Esophagus squamous epithelium (tissue), 4 donors: ENCODE measurements at regions not wholly inside any gene's neighbourhood (a gene's known extent, or its start where the extent isn't known, plus 50 kb on each side); places are given as distances from the start of the nearest gene placed in this dataset.

ENCODE experiments used
- POLR2A ChIP-seq, 4 donors: fragments of 450-650 bp; IDR thresholded peaks; one replicate each; pipeline ENCODE4 v1.6.1; 2017; ENCODE audit warnings: antibody characterized with exemption in 4 of 4, mild to moderate bottlenecking in 4 of 4, moderate library complexity in 3 of 4
- TF ChIP-seq, protein P1 (sequence below), 6 experiments: fragments of 450-650 bp in 4 of 6; fragments of 200-600 bp in 2 of 6; sonication (generic) in 2 of 6; IDR thresholded peaks; one replicate each; pipeline ENCODE4 v1.5.1; 2016 to 2019; ENCODE audit warnings: antibody characterized with exemption in 6 of 6, mild to moderate bottlenecking in 4 of 6, moderate library complexity in 4 of 6

DNA sequence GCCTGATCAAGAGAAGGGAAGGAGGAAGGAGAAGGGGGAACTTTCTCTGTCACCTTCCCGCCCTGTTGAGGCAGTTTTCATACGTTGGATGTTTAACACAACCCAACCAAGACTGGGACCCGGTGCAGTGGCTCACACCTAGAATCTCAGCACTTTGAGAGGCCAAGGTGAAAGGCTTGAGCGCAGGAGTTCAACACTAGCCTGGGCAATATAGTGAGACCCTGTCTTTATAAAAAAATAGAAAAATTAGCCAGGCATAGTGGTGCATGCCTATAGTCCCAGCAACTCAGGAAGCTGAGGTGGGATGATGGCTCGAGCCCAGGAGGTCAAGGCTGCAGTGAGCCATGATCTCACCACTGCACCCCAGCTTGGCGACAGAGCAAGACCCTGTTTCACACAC, 59.4 kb upstream of the PEG3 start:
- no peak for TF ChIP-seq POLR2A (IDR thresholded peaks at IDR 0.05)
- TF ChIP-seq, protein P1, sequence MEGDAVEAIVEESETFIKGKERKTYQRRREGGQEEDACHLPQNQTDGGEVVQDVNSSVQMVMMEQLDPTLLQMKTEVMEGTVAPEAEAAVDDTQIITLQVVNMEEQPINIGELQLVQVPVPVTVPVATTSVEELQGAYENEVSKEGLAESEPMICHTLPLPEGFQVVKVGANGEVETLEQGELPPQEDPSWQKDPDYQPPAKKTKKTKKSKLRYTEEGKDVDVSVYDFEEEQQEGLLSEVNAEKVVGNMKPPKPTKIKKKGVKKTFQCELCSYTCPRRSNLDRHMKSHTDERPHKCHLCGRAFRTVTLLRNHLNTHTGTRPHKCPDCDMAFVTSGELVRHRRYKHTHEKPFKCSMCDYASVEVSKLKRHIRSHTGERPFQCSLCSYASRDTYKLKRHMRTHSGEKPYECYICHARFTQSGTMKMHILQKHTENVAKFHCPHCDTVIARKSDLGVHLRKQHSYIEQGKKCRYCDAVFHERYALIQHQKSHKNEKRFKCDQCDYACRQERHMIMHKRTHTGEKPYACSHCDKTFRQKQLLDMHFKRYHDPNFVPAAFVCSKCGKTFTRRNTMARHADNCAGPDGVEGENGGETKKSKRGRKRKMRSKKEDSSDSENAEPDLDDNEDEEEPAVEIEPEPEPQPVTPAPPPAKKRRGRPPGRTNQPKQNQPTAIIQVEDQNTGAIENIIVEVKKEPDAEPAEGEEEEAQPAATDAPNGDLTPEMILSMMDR (IDR thresholded peaks at IDR 0.05): no peak
